Urothelium cell line (cell line): ENCODE measurements at regions not wholly inside any gene's neighbourhood (a gene's known extent, or its start where the extent isn't known, plus 50 kb on each side); places are given as distances from the start of the nearest gene placed in this dataset.

Source experiments
- DNase-seq: peaks from one replicate; pipeline ENCODE4 v3.0.0; 2011; ENCODE audit warnings: low spot score, mixed read lengths
- FAIRE-seq: peaks from 2 replicates; lab custom pipeline; 2011; peaks lifted over from hg19 to GRCh38; lab: Jason Lieb, UNC

DNA sequence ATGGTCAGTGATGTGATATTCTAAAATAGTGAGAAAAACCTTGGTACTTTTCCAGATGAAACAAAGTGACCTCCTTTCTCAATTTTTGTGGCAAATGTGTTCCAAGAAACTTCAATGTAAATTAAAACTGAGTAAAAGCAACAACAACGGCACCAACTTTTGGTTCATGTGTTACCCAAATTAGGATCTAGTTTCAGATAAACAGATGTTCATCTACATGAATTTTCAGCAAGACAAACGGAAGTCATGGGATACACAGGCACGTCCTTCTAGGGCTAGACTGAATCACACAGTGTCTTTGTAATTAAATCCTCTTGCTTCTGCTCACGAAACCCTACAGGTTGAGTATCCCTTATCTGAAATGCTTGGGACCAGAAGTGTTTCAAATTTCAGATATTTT, 915.2 kb downstream of the TFAP2A start:
- no peak for FAIRE-seq

DNA sequence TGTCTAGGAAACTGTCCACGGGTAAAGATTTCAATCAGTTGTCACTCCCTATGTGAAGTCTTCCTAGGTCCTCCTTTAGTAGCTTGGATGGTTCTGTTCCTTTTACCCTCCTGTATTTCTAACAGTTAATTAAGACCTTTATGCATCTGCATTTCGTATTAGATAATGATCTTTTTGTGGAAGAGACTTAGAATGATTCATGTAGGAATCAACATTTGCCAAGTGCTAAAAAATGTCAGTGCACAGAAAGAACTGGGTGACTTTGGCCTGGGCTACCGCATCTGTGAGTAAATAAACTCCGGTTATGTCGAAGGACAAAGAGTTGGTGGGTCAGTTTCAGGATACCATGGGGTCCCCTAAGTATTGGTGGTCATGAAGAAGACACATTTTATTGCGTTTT, 918.0 kb downstream of the TFAP2A start:
- FAIRE-seq (no peak), DNase-seq (no peak)

More for the DNA sequence above, 915.2 kb downstream of the TFAP2A start:
- DNase-seq, result no peak

DNA sequence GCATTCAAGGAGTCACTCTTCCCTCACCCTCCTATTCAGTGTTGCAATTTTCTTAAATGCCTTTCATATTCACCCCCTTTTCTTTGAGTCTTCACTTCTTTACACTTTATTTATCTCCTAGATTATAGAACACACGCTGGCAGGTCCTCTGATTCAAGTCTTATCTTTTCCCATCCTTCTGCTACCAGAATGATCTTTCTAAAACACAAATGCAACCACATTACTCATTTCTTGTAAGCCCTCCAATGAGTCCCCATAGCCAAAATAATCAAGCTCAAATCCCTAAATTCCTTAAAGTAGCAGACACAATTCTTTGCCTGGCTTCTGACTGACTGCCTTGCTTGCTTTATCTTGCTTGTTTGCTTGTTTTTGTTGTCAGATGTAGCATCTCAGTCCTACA, 920.0 kb downstream of the TFAP2A start:
- no peak for FAIRE-seq
- DNase-seq, result no peak

GRCh38 chr6:9492790-9493189, 922.1 kb downstream of the TFAP2A start:
- DNase-seq, result no peak
- FAIRE-seq, result no peak

GRCh38 chr6:9487128-9487527, 927.7 kb downstream of the TFAP2A start:
- DNase-seq (no peak), FAIRE-seq (no peak)

DNA sequence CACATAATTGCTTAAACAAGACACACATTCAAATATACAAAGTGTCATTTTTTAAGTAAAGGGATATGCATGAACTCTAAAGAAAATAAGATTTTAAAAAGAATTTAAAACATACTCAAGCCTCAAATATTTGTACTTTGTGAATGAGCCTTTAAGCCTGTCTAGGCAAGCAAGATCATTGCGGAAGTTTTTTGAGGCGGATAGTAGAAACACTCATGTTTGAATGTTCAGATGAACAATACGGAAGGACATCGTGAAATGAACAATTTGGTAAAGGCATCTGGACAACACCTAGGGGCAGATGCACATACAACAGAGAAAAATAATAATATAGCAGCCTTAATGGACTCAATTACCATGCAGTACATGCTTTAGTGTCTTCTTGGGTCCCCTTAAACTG, 928.9 kb downstream of the TFAP2A start:
- DNase-seq (no peak), FAIRE-seq (no peak)

DNA sequence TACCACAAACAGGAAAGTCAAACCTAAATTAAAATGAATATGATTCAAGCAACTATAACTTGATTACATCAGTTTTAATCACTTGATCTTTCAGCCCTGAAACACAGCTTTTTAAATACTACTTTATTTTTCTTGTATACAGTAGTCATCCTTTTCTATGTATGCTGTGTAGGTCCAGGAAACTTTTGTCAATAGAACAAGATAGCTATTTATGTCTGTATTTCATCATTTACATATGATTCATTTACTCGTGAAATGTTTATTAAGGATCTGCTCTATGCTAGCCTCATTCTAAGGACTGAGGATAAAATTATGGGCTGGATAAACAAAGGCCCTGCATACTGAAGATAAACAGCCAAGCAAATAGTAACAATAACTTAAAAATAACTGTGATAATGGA, 930.2 kb downstream of the TFAP2A start:
- FAIRE-seq, result no peak
- no peak for DNase-seq

GRCh38 chr6:9484091-9484490, 930.8 kb downstream of the TFAP2A start:
- DNase-seq, result no peak
- no peak for FAIRE-seq

- FAIRE-seq (peak; percentile 5), DNase-seq (peak; percentile 73)
Measured at GRCh38 chr6:9482030-9482738, 932.7 kb downstream of the TFAP2A start.

- DNase-seq (no peak), FAIRE-seq (no peak)
Measured at GRCh38 chr6:9481292-9482029, 933.4 kb downstream of the TFAP2A start.

GRCh38 chr6:9468277-9468676, 946.6 kb downstream of the TFAP2A start:
- FAIRE-seq (no peak), DNase-seq (no peak)

DNA sequence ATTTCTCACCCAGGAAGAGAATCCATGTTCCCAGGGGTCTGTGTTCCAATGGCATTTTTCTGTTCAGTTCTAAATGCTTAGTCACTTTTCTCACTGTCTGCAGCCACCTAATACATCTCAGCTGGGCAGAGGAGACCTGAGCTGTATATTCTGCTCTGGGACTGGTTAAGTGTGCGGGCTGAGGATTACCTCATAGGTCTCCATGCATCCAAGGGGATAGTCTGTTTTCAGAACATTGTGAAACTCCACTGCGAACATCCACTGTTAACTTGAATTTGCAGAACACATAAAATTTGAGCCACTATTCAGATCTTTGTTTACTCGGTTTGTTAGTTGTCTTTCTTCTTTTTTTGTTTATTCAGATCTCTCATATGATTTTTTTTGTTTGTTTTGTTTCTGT, 947.1 kb downstream of the TFAP2A start:
- no peak for DNase-seq
- FAIRE-seq, result no peak

- FAIRE-seq, result no peak
- no peak for DNase-seq
Measured at GRCh38 chr6:9464583-9464982, 950.3 kb downstream of the TFAP2A start.

- FAIRE-seq (no peak), DNase-seq (no peak)
Measured at GRCh38 chr6:9463311-9463710, 951.6 kb downstream of the TFAP2A start.

- no peak for FAIRE-seq
- no peak for DNase-seq
Measured at GRCh38 chr6:9461188-9461587, 953.7 kb downstream of the TFAP2A start.

DNA sequence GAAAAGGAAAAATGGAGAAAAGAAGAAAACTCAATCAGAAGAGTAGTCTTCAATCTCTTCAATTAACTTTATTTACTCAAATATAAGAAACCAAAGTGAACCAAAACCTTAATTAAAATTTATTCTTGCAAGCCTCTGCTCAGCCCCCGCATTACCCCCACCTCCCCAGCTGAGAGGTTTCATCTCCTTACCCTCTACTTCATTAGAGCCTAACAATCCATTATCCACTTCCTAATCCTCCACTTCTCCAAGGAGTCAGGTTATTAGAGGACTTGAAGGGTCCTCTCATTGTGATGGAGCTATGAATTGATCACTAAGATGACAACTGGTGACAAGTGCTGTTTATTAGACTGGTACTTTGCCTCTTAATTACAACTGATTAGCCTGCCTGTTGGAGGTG, 956.5 kb downstream of the TFAP2A start:
- FAIRE-seq (no peak), DNase-seq (no peak)

GRCh38 chr6:9455864-9456658, 958.8 kb downstream of the TFAP2A start:
- DNase-seq (no peak), FAIRE-seq (no peak)

- DNase-seq (no peak), FAIRE-seq (no peak)
Measured at GRCh38 chr6:9439621-9440330, 975.1 kb downstream of the TFAP2A start.

- DNase-seq (no peak), FAIRE-seq (no peak)
Measured at GRCh38 chr6:9437836-9438235, 977.0 kb downstream of the TFAP2A start.

DNA sequence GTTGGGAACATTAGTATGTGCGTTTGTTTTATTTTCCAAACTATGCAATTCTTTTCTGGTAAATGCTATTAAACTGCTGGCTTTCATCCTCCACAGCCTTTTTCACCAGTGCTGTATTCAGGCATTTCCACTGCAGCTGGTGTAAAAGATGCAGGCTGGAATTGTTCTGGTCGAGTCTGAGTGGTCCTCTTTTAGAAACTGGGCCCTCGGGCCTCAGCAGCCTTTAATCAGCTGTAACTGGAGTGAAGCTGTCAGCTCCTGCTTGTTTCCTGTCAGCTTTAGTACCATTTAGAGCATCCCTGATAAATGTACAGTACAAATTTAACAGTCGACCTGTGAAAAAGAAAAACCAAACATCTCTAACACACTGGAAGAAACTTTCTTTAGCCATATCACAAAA, 979.6 kb downstream of the TFAP2A start:
- DNase-seq (no peak), FAIRE-seq (no peak)

GRCh38 chr6:9431945-9432344, 982.9 kb downstream of the TFAP2A start:
- FAIRE-seq (no peak), DNase-seq (no peak)
